Prostate gland (tissue), 2 donors: ENCODE measurements at regions not wholly inside any gene's neighbourhood (a gene's known extent, or its start where the extent isn't known, plus 50 kb on each side); places are given as distances from the start of the nearest gene placed in this dataset.

ENCODE experiments used
- DNase-seq: peaks from one replicate; pipeline ENCODE4 v3.0.0-alpha.2; 2019; ENCODE audit warnings: low spot score
- H3K27ac ChIP-seq, 2 donors: fragments of 200-600 bp; sonication (generic); 2 replicates each; pipeline ENCODE4 v1.5.1; 2017 to 2019
- H3K27me3 ChIP-seq: fragments of 200-600 bp; sonication (generic); replicated peaks from 2 replicates; pipeline ENCODE4 v1.5.1; 2019; ENCODE audit not compliant: insufficient read depth
- H3K36me3 ChIP-seq, 2 donors: fragments of 200-600 bp; sonication (generic); 1 replicate in 1 of 2; 2 replicates in 1 of 2; pipeline versions ENCODE4 v1.5.1 to v1.8.1; 2017 to 2019
- H3K4me1 ChIP-seq: fragments of 200-600 bp; sonication (generic); replicated peaks from 2 replicates; pipeline ENCODE4 v1.5.1; 2019
- H3K4me3 ChIP-seq, 2 donors: fragments of 200-600 bp; sonication (generic); 2 replicates each; pipeline ENCODE4 v1.5.1; 2017 to 2019
- H3K9me3 ChIP-seq: fragments of 200-600 bp; sonication (generic); 2 replicates; pipeline ENCODE4 v1.5.1; 2017
- CTCF ChIP-seq, 4 experiments: fragments of 200-600 bp in 2 of 4; fragments of 450-650 bp in 2 of 4; sonication (generic) in 2 of 4; IDR thresholded peaks; 1 replicate in 3 of 4; 2 replicates in 1 of 4; pipeline ENCODE4 v1.5.1; 2016 to 2019; ENCODE audit warnings: antibody characterized with exemption in 4 of 4, mild to moderate bottlenecking in 2 of 4, moderate library complexity in 2 of 4
- POLR2A ChIP-seq: fragments of 450-650 bp; IDR thresholded peaks from one replicate; pipeline ENCODE4 v1.6.1; 2016; ENCODE audit warnings: antibody characterized with exemption, mild to moderate bottlenecking
- POLR2AphosphoS5 ChIP-seq: sonication (generic); formaldehyde crosslinking; IDR thresholded peaks from one replicate; pipeline ENCODE4 v1.6.1; 2017; ENCODE audit warnings: antibody characterized with exemption
- WGBS: methylation state at CpG from one replicate; pipeline ENCODE4 v1.1.5; 2018; 5-methylcytosine and 5-hydroxymethylcytosine counted together
- intact Hi-C: fragments of 100-400 bp; cut with DNase I; formaldehyde crosslinking; loops from one replicate; pipeline ENCODE4 v1.14.2; 2022

GRCh38 chr16:9518051-9518450 lies 426.6 kb downstream of the HAPSTR1 start:
- Histone ChIP-seq H3K4me1 (peaks cover 5% of the 10 kb centered on the region), H3K9me3 (no peaks in the 10 kb centered on the region), H3K36me3 (no peaks in the 10 kb centered on the region), H3K4me3 (no peak overlapping the region), H3K27me3 (no peaks in the 10 kb centered on the region), H3K27ac (no peak overlapping the region)
- intact Hi-C loops: no loop called here
- TF ChIP-seq POLR2A (no peak), POLR2AphosphoS5 (peak; percentile 88)
- DNase-seq: peak; percentile 69
- 8% methylated on average over 3 of the region's 3 CpGs for WGBS

- Histone ChIP-seq H3K4me1 (peaks cover 5% of the 10 kb centered on the region), H3K27me3 (no peaks in the 10 kb centered on the region), H3K27ac (no peak overlapping the region), H3K4me3 (no peak overlapping the region), H3K36me3 (no peaks in the 10 kb centered on the region), H3K9me3 (no peaks in the 10 kb centered on the region)
- 96% methylated on average over 2 of the region's 2 CpGs for WGBS
- no peak for DNase-seq
- no peak for TF ChIP-seq POLR2AphosphoS5
- no peak for TF ChIP-seq CTCF (IDR thresholded peaks at IDR 0.05)
- intact Hi-C loops: no loop called here
These were observed 427.1 kb downstream of the HAPSTR1 start for GRCh38 chr16:9518581-9518980.

- no peaks in the 10 kb centered on the region for H3K9me3 ChIP-seq
- no peak overlapping the region for H3K27ac ChIP-seq
- WGBS: 74% methylated on average over 7 of the region's 7 CpGs
- H3K4me3 ChIP-seq: no peak overlapping the region
- DNase-seq: no peak
- no peaks in the 10 kb centered on the region for H3K27me3 ChIP-seq
- intact Hi-C loops: no loop called here
- TF ChIP-seq POLR2A (no peak), POLR2AphosphoS5 (no peak), CTCF (IDR thresholded peaks at IDR 0.05) (no peak)
- peaks cover 5% of the 10 kb centered on the region for H3K4me1 ChIP-seq
- no peaks in the 10 kb centered on the region for H3K36me3 ChIP-seq
These were observed 430.4 kb downstream of the HAPSTR1 start for GRCh38 chr16:9521749-9522370.

- no peak for TF ChIP-seq POLR2AphosphoS5
- no peak for TF ChIP-seq POLR2A
- TF ChIP-seq CTCF (IDR thresholded peaks at IDR 0.05): no peak
- WGBS: 46% methylated on average over 5 of the region's 5 CpGs
These were observed 431.2 kb downstream of the HAPSTR1 start for GRCh38 chr16:9522614-9523013.

GRCh38 chr16:9523994-9524393 lies 432.6 kb downstream of the HAPSTR1 start:
- Histone ChIP-seq H3K27ac (no peak overlapping the region), H3K27me3 (no peaks in the 10 kb centered on the region), H3K9me3 (no peaks in the 10 kb centered on the region), H3K4me3 (no peak overlapping the region), H3K36me3 (no peaks in the 10 kb centered on the region), H3K4me1 (no peaks in the 10 kb centered on the region)
- TF ChIP-seq POLR2A (no peak), POLR2AphosphoS5 (no peak), CTCF (IDR thresholded peaks at IDR 0.05) (no peak)
- DNase-seq: no peak
- WGBS: 85% methylated on average over 8 of the region's 8 CpGs
- intact Hi-C loops: no loop called here

More at GRCh38 chr16:9522614-9523013, 431.2 kb downstream of the HAPSTR1 start:
- intact Hi-C loops: no loop called here
- H3K27ac ChIP-seq: no peak overlapping the region
- no peaks in the 10 kb centered on the region for H3K36me3 ChIP-seq
- no peaks in the 10 kb centered on the region for H3K9me3 ChIP-seq
- peaks cover 2% of the 10 kb centered on the region for H3K4me1 ChIP-seq
- no peak overlapping the region for H3K4me3 ChIP-seq
- H3K27me3 ChIP-seq: no peaks in the 10 kb centered on the region
- DNase-seq: no peak
